ENCODE measurements at regions not wholly inside any gene's neighbourhood (a gene's known extent, or its start where the extent isn't known, plus 50 kb on each side); places are given as distances from the start of the nearest gene placed in this dataset.

DNA sequence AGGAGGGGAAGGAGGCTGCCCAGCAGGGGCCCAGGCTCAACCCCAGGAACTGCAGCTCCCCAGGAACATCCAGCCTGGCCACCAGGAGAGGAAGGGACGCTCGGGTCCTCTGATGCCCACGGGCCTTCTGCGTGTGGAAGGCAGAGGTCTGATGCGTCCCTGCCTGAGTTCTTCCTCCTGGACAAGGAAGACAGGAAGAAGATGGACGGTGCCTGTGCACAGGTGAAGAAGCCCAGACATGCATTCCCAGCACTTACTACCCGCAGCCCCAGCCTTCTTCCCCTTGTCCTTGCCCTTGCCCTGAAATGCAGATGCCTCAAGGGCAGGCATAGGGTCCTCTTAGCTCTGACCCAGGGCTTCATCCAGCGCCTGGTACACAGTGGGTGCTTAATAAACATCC is 56.7 kb upstream of the IRX1 start:
- TF ChIP-seq, protein P1, sequence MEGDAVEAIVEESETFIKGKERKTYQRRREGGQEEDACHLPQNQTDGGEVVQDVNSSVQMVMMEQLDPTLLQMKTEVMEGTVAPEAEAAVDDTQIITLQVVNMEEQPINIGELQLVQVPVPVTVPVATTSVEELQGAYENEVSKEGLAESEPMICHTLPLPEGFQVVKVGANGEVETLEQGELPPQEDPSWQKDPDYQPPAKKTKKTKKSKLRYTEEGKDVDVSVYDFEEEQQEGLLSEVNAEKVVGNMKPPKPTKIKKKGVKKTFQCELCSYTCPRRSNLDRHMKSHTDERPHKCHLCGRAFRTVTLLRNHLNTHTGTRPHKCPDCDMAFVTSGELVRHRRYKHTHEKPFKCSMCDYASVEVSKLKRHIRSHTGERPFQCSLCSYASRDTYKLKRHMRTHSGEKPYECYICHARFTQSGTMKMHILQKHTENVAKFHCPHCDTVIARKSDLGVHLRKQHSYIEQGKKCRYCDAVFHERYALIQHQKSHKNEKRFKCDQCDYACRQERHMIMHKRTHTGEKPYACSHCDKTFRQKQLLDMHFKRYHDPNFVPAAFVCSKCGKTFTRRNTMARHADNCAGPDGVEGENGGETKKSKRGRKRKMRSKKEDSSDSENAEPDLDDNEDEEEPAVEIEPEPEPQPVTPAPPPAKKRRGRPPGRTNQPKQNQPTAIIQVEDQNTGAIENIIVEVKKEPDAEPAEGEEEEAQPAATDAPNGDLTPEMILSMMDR (conservative IDR thresholded peaks at IDR 0.05; ENCODE audit: low read depth in 2 of 2): no peak
- TF ChIP-seq EZH2 (IDR thresholded peaks at IDR 0.05; ENCODE audit: low read depth, unreplicated experiment): no peak
- TF ChIP-seq POLR2AphosphoS5 (IDR thresholded peaks at IDR 0.05; ENCODE audit: low read depth): no peak
- no peak for TF ChIP-seq REST (IDR thresholded peaks at IDR 0.05; ENCODE audit: unreplicated experiment)
- no peak for TF ChIP-seq EZH2phosphoT487 (IDR thresholded peaks at IDR 0.05; ENCODE audit: unreplicated experiment)
- no peak for TF ChIP-seq CREB1 (CRISPR knock-in tag; IDR thresholded peaks at IDR 0.05; ENCODE audit: low read depth)
- TF ChIP-seq, protein P2, sequence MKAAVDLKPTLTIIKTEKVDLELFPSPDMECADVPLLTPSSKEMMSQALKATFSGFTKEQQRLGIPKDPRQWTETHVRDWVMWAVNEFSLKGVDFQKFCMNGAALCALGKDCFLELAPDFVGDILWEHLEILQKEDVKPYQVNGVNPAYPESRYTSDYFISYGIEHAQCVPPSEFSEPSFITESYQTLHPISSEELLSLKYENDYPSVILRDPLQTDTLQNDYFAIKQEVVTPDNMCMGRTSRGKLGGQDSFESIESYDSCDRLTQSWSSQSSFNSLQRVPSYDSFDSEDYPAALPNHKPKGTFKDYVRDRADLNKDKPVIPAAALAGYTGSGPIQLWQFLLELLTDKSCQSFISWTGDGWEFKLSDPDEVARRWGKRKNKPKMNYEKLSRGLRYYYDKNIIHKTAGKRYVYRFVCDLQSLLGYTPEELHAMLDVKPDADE (IDR thresholded peaks at IDR 0.05): no peak
- TF ChIP-seq JUNB (IDR thresholded peaks at IDR 0.05; ENCODE audit: unreplicated experiment): no peak
